Left renal pelvis (tissue), 4 donors: ENCODE measurements at regions not wholly inside any gene's neighbourhood (a gene's known extent, or its start where the extent isn't known, plus 50 kb on each side); places are given as distances from the start of the nearest gene placed in this dataset.
"Not testable (repeated sequence)": the region's sequence is repeated elsewhere in the genome, so short reads cannot be mapped to it uniquely, and the experiment has no call there.

ENCODE experiments used
- DNase-seq, 4 donors: peaks; one replicate each; pipeline ENCODE4 v3.0.0-alpha.2; 2013; ENCODE audit warnings: low read depth in 4 of 4, low spot score in 3 of 4

- DNase-seq: no peak
Observed at GRCh38 chr3:176274161-176274560, 923.1 kb downstream of the TBL1XR1 start.

GRCh38 chr3:176262071-176262470 lies 935.2 kb downstream of the TBL1XR1 start:
- no peak for DNase-seq

GRCh38 chr3:176247191-176247590 lies 950.1 kb downstream of the TBL1XR1 start:
- DNase-seq: no peak

DNA sequence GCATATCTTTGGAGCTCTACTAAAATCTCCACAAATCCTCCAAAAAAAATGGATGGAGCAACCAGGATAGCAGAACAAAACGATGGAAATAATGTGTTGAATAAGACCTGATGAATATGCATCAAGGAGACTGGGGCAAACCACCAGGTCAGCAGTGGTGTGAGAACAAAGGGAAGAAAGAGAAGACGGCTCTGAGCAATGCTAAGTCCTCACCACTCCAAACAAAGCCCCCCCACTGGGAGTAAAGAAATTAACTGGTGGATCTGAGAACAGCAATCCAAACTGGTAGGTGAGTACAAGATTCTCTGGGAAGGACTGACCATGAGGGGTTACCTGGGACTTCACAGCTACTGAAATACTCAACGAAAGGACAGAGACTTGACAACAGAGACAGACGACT lies 977.3 kb downstream of the TBL1XR1 start:
- DNase-seq: no peak

GRCh38 chr3:176214758-176215157 lies 982.5 kb downstream of the TBL1XR1 start:
- no peak for DNase-seq

DNA sequence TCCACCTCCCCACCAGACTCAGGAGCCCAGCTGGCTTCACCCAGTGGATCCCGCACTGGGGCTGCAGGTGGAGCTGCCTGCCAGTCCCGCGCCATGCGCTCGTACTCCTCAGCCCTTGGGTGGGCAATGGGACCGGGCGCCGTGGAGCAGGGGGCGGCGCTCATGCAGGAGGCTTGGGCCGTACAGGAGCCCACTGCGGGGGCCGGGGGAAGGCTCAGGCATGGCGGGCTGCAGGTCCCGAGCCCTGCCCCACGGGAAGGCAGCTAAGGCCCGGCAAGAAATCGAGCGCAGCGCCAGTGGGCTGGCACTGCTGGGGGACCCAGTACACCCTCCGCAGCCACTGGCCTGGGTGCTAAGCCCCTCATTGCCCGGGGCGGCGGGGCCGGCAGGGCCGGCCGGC lies 984.0 kb downstream of the TBL1XR1 start:
- DNase-seq: not testable (repeated sequence)

- no peak for DNase-seq
Observed at GRCh38 chr3:176208915-176209314, 988.4 kb downstream of the TBL1XR1 start.

- no peak for DNase-seq
Observed at GRCh38 chr3:176208283-176208682, 989.0 kb downstream of the TBL1XR1 start.

DNA sequence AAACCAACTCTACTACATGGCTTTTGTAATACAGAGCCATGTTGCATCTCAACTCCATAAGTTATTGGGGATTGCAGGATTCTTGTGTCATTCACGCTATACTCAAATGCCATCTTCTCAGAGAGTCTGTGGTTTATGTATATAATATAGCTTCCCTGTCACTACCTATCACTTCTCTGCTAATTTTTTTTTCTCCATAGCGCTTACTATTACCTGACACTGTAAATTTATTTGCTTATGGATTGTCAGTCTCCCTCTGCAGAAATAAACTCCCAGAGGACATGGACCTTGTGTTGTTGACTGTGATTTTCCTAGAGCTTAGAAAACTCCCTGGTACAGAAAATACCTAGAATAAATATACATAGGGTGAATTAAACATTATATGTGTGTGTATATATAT lies 990.5 kb downstream of the TBL1XR1 start:
- no peak for DNase-seq

DNA sequence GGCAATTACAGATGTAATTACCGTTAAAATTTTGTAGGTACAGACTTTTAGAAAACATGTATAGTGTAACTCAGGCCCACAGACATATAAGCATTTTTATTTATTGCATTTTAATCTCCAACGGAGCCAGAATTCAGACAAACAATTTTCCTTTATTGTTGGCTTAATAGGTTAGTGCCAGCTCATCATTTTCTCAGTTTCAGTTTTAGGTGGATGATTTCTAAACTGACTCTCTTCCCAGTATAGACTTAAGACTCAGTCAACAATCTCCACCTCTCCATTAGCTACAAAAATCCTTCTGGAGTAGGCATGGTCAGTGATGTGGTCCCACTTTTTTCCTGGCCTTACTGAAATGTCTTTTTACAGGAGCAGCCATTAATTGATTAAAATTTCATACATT lies 994.6 kb downstream of the TBL1XR1 start:
- no peak for DNase-seq

GRCh38 chr3:176193032-176193730 lies 1004.1 kb downstream of the TBL1XR1 start:
- DNase-seq: no peak

- no peak for DNase-seq
Observed at GRCh38 chr3:176190755-176191154, 1006.5 kb downstream of the TBL1XR1 start.

- no peak for DNase-seq
Observed at GRCh38 chr3:176183181-176183580, 1014.1 kb downstream of the TBL1XR1 start.

DNA sequence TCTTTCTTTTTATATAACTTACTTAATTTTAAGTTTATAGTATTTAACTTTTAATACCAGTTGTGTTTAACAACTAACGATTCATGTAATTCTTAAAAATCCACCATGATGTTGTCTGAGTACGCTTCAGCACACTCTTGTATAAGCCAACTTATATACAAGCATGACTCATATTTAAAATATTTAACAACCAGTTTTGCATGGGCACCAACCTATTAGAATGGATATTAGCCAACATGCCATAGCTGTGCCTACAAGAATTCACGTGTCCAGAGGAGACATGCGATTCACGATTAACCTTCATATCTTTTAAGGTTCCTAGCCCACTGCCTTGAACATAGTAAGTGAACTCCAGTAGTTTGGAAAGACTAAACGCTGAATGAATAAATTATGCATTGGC lies 1023.2 kb downstream of the TBL1XR1 start:
- no peak for DNase-seq

- DNase-seq: no peak
Observed at GRCh38 chr3:176172492-176172891, 1024.8 kb downstream of the TBL1XR1 start.

DNA sequence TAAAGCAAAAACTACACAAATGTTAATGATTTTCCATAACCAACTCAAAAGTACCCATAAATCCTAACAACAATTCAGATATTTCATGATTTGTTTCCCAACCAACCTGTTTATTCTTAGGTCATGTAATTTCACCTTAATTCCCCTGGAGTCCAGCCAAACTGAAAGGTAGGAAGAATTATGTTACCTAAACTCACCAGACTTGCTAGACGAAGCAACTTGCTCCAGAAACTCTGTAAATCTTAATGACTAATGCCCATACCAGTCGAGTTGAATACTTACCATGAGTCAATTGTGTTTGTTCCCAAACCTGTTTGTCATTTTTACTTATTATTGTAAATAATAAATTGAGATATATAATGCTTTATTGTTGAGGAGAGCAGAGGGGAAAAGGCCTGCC lies 1030.0 kb downstream of the TBL1XR1 start:
- peak in 2 of 4 donors; percentile 5 to 15 for DNase-seq

GRCh38 chr3:176160997-176161396 lies 1036.3 kb downstream of the TBL1XR1 start:
- DNase-seq: no peak

- DNase-seq: no peak
Observed at GRCh38 chr3:176159796-176160195, 1037.5 kb downstream of the TBL1XR1 start.

- no peak for DNase-seq
Observed at GRCh38 chr3:176155012-176155411, 1042.3 kb downstream of the TBL1XR1 start.

GRCh38 chr3:176149567-176149966 lies 1047.7 kb downstream of the TBL1XR1 start:
- DNase-seq: no peak

GRCh38 chr3:176147251-176147650 lies 1050.0 kb downstream of the TBL1XR1 start:
- DNase-seq: no peak

GRCh38 chr3:176141837-176142236 lies 1055.4 kb downstream of the TBL1XR1 start:
- no peak for DNase-seq

GRCh38 chr3:176120507-176120906 lies 1076.8 kb downstream of the TBL1XR1 start:
- no peak for DNase-seq
